Activated CD8-positive, alpha-beta memory T cell treated with anti-CD3 and anti-CD28 coated beads for 36 hours (primary cell): ENCODE measurements at regions not wholly inside any gene's neighbourhood (a gene's known extent, or its start where the extent isn't known, plus 50 kb on each side); places are given as distances from the start of the nearest gene placed in this dataset.

Experiments
- CTCF ChIA-PET: fragments of 350-600 bp; sonication (Branson Sonifier 250); formaldehyde crosslinking; loops from one replicate; lab custom pipeline; 2021; ENCODE audit warnings: antibody characterized with exemption; lab: Charles Lee
- POLR2A ChIA-PET: fragments of 350-600 bp; sonication (Branson Sonifier 250); formaldehyde crosslinking; loops from one replicate; lab custom pipeline; 2021; ENCODE audit warnings: antibody characterized with exemption; lab: Charles Lee

GRCh38 chr14:44165936-44166335 is 341.1 kb downstream of the FSCB start:
- POLR2A ChIA-PET = no interaction called here

DNA sequence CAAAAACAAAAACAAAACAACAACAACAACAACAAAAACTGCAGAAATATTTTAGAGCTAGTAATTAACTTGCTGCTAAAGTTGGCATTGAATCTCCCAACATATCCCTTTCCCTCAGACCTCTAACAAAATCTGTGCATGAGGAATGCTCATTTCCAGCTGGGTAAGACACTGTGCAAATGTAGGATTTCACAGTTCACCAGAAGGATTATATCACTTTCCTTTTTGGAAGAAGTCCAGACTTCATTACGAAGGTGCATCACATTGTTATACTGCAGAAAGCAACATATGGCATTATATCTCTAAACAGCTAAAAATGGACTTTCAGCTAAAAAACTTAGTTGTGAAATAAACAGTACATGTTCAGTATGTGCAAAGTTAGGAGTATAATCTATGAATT is 341.8 kb downstream of the FSCB start:
- ChIA-PET POLR2A (no interaction called here), CTCF (no interaction called here)

More at GRCh38 chr14:44165936-44166335, 341.1 kb downstream of the FSCB start:
- CTCF ChIA-PET = no interaction called here

DNA sequence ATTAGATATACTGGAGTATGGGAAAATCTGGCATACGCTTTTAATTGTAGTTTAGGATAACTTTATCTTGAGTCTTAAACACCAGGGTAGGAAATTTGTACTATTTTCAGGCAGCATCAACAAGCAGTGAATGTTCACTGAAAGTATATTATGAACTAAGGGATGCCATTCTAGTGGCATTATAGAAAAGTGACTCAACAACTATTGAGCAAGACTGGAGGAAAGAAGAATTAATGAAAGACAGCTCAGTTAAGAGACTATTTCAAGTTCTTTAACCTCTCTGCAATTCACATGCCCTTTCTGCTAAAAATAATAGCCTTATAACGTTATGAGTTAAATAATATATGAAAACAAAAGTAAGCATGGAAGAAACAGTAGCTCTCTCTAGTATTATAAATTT is 343.1 kb downstream of the FSCB start:
- POLR2A ChIA-PET = no interaction called here
- CTCF ChIA-PET = no interaction called here

DNA sequence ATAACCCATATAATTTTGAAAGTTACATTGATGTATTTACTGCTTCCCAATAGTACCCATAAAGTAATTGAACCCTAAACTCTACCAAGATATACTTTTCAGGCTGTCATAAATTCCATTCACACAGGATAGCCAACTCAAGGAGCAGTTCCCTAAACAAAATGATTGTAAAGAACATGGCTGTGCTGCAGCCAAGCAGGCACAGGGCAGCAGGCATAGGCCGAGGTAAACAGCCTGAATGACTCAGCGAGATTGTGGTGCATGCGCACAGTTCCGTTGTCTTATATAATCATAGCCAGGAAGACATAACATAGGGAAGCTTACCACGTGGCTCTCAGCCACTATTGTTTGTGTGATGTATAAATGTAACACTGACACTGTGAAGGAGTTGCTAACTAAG is 344.9 kb downstream of the FSCB start:
- ChIA-PET POLR2A (no interaction called here), CTCF (no interaction called here)

GRCh38 chr14:44154874-44155273 is 352.2 kb downstream of the FSCB start:
- POLR2A ChIA-PET = no interaction called here
- CTCF ChIA-PET = no interaction called here

GRCh38 chr14:44154446-44154845 is 352.6 kb downstream of the FSCB start:
- CTCF ChIA-PET = no interaction called here

GRCh38 chr14:44151130-44151820 is 355.8 kb downstream of the FSCB start:
- ChIA-PET POLR2A (no interaction called here), CTCF (no interaction called here)

More at GRCh38 chr14:44154446-44154845, 352.6 kb downstream of the FSCB start:
- POLR2A ChIA-PET = no interaction called here

DNA sequence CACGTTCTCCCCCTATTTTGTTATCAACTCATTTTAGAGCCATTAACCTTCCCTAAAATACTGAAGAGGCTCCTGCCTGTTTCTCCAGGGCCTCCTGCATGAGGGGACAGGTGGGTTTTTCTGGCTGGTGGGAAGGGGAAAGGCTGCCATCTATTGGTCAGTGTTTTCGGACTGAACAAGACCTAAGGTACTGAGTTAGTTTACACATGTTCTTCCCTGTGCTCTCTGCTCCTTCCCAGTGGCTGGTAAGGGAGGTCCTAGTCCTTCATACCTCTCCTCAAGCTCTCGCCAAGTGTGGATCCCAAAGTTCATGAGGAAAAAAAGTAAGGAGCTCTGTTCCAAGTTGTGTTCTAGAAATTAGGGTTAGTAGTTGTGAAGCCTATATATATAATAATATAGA is 357.5 kb downstream of the FSCB start:
- CTCF ChIA-PET = no interaction called here
- POLR2A ChIA-PET = no interaction called here

GRCh38 chr14:44142006-44142405 is 365.1 kb downstream of the FSCB start:
- ChIA-PET POLR2A (no interaction called here), CTCF (no interaction called here)

DNA sequence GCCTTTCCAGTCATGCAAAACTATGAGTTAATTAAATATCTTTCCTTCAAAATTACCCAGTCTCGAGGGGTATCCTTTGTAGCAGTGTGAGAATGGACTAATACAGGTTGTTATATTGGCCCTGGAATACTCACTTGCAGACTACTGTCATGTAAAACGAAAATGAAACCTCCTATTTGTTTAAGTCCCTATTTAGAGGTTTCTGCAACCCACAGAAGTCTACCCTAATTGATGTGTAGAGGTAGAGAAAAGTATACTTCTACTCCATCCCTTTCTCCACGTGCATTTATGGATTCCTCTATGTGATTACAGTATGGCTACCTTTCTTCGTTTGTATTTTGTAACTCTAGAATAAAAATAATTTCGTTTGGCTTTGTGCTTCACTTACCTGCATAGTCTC is 371.1 kb downstream of the FSCB start:
- POLR2A ChIA-PET = no interaction called here
- CTCF ChIA-PET = no interaction called here

GRCh38 chr14:44131861-44132260 is 375.2 kb downstream of the FSCB start:
- POLR2A ChIA-PET = no interaction called here
- CTCF ChIA-PET = no interaction called here

DNA sequence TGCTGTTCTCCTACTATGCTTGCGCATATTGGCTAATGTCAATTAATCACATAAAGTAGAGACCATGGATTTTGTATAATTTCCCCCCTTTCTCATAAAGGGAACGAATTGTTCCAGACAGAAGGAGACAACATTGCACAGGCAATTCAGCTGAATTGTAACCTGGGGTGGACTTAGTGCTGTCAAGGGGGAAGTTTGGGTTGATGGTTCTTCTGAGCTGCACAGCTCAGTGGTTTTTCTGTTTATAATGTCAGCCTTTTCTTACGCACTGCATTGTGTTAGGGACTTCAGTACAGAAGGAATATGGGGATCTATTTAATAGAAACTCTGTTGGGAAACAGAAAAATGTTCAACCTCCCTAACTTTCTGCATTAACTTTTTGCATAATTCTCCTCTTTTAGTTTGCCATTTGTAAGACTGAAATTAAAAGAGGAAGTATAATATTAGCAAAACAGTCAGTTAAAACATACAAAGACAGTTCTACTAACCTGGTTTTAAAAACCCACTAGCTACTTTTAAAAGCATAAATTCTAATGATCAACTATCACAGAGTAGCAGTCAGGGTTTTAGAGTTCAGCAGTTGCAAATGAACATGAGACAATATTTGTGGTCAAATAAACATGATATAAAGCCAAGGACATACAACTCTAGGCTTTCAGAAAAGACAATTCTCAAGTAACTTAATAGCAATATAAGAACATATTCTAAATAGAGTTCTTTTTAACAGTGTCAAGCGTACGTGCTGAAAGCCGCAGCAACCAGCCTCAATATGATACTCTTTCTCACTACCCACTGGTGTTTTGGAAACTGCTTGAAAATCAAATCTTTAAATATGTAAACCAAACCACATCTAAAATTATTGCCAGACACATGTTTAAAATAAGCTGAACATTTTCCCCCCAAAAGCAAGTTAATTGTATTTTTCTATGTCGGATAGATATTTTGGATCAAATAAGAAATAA is 393.0 kb downstream of the FSCB start:
- POLR2A ChIA-PET = no interaction called here
- CTCF ChIA-PET = no interaction called here

DNA sequence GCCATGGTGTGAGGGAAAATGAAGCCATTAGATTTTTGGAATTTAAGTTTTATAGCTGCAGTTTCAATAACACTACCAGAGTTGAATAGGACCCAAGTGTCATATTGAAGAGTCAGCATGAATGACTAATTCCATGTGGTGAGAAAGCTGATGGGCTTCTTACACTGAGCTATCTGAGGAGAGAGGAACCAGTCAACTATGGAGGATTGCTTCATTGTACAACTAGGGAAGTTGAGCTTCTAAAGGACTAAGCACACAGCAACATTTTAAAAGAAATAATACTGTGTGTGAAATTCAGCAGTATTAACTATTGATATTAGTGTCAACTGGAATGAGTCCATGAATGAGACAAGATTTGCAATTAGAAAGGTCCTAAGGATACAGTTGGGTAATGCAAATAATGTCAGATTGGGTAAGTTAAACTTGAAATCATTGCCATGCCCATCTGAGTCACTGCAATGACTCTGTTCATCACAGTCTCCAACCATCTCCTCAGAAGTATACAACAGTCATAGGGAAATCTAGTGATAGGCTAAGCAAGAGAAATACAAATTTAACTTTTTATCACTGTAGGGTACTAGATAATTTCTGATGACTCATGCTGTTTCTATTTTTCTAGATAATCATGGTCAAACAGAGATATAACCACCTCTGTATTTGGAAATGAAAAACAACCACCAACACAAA is 394.2 kb downstream of the FSCB start:
- POLR2A ChIA-PET = no interaction called here
- CTCF ChIA-PET = no interaction called here

GRCh38 chr14:44109036-44109435 is 398.0 kb downstream of the FSCB start:
- ChIA-PET POLR2A (no interaction called here), CTCF (no interaction called here)

DNA sequence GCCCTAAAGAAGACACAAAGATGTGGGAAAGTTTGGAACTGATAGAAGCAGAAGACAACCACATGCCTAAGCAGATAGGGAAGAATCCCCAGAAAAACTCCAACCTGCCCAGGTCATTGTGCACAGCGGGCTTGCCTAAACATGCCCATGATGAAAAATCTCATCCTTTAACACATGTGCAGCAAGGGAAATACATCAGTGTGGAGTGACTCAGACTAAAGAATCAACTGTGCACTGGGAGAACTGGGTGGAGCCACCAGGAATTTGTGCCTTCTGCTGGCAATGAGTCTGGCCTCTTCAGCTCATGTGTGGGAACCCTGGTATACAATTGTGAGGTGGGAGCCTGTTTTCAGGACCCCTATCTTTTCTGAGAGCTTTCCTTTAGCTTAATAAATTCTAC is 398.5 kb downstream of the FSCB start:
- CTCF ChIA-PET = no interaction called here

DNA sequence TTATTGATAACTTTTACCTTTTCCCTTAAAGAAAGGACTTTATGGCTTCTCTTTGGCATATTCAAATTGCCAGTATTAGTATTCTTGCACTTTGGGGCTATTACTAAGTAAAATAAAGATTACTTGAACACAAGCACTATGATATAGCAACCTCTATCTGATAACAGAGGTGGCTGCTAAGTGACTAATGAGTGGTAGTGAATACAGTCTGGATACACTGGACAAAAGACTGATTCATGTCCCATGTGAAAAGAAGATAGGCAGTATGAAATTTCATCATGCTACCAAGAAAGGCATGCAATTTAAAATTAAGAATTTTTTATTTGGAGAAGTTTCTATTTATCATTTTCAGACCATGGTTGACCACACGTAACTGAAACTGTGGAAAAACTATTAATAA is 399.9 kb downstream of the FSCB start:
- POLR2A ChIA-PET = no interaction called here
- CTCF ChIA-PET = no interaction called here

More for the DNA sequence above, 398.5 kb downstream of the FSCB start:
- POLR2A ChIA-PET = no interaction called here

- ChIA-PET CTCF (no interaction called here), POLR2A (no interaction called here)
These were observed 407.2 kb downstream of the FSCB start for GRCh38 chr14:44099743-44100488.

DNA sequence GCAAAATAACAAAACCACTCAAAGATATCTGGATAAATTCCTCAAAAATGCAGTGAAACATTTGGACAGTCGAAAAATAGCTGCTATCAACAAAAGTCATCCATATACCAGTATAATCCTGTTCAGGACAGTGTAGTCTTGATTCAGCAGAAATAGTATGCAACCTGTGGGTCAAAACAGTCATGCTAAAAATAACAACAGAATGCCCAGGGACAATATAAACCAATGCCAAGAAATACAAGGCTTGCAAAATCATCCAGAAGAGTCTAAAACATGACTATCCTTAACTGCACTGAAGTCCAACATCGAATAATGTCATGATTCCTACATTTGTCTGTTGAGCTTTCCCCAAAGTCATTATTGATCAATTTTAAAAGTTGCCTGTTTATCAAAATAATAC is 425.9 kb downstream of the FSCB start:
- ChIA-PET POLR2A (no interaction called here), CTCF (no interaction called here)

DNA sequence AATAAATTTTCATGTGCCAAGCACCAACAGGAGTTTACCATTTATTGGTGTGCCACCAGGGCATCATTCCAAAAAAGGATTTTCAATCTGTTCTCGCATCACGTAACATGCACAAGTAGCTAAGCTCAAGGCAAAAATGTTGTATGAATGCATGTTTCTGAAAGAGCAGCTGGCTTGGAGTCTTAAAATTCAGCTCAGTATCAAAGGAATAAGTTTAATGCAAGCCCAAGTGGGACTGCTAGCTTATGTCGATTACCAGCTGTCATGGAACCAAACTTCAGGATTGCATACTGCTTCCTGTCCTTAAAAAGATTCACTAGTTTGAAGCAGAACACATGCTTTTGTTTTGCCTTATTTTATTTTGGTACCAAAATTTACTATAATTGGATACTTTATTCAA is 437.0 kb downstream of the FSCB start:
- ChIA-PET POLR2A (no interaction called here), CTCF (no interaction called here)

DNA sequence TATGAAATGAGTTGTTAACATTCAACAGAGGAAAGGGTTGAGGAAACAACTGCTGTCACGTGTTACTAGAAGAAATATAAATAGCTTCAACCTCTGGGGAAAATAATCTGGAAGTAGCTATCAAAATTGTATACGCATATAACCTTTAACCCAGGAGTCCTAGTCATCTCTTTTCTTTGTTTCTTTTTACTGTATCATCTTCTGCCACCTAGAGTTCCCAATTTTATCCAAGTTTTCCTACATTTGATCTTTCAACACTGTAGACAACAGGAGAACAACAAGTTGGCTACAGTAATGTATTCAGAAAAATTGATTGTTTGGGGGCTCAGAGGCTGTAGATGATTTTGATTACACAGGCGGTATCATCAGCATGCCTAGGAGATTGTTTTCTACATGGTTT is 453.7 kb downstream of the FSCB start:
- ChIA-PET CTCF (no interaction called here), POLR2A (no interaction called here)
